Esophagus squamous epithelium (tissue), 4 donors: ENCODE measurements at regions not wholly inside any gene's neighbourhood (a gene's known extent, or its start where the extent isn't known, plus 50 kb on each side); places are given as distances from the start of the nearest gene placed in this dataset.

ENCODE experiments used
- CTCF ChIP-seq, 6 experiments: fragments of 450-650 bp in 4 of 6; fragments of 200-600 bp in 2 of 6; sonication (generic) in 2 of 6; IDR thresholded peaks; one replicate each; pipeline ENCODE4 v1.5.1; 2016 to 2019; ENCODE audit warnings: antibody characterized with exemption in 6 of 6, mild to moderate bottlenecking in 4 of 6, moderate library complexity in 4 of 6
- POLR2A ChIP-seq, 4 donors: fragments of 450-650 bp; IDR thresholded peaks; one replicate each; pipeline ENCODE4 v1.6.1; 2017; ENCODE audit warnings: antibody characterized with exemption in 4 of 4, mild to moderate bottlenecking in 4 of 4, moderate library complexity in 3 of 4

- TF ChIP-seq POLR2A (IDR thresholded peaks at IDR 0.05) (no peak), CTCF (IDR thresholded peaks at IDR 0.05) (no peak)
These were observed 79.6 kb upstream of the AK4 start for GRCh38 chr1:65068202-65069010.
